ENCODE measurements at regions not wholly inside any gene's neighbourhood (a gene's known extent, or its start where the extent isn't known, plus 50 kb on each side); places are given as distances from the start of the nearest gene placed in this dataset.
A peak's percentile ranks its signal among the peaks of the same experiment; 100 is the strongest.

- Histone ChIP-seq H3K27me3 (ENCODE audit: insufficient read depth in 3 of 3, low read length in 2 of 3) (no peaks in the 10 kb centered on the region), H3K36me3 (ENCODE audit: insufficient read depth in 1 of 2, low read depth in 1 of 2) (no peaks in the 10 kb centered on the region), H3K4me3 (no peak overlapping the region), H3K27ac (no peak overlapping the region), H3K9me3 (no peaks in the 10 kb centered on the region), H3K4me1 (no peaks in the 10 kb centered on the region)
- DNase-seq = no peak
- intact Hi-C loops (cut with DNase I) = loop anchor here (2.0 to 5.0 kb wide), 3 partner anchors 137 to 422 kb away; no protein-coding TSS in a partner anchor
- ATAC-seq = no peak
- no peak for TF ChIP-seq CTCF (IDR thresholded peaks at IDR 0.05)
- 32 to 38% (median 35%) methylated on average over 8 of the region's 8 CpGs for WGBS, 3 donors
Observed at GRCh38 chr12:30850684-30851083, 75.9 kb upstream of the TSPAN11 start.

GRCh38 chr12:30847259-30847658 lies 79.3 kb upstream of the TSPAN11 start:
- Histone ChIP-seq H3K27me3 (ENCODE audit: insufficient read depth in 3 of 3, low read length in 2 of 3) (no peaks in the 10 kb centered on the region), H3K27ac (no peak overlapping the region), H3K36me3 (ENCODE audit: insufficient read depth in 1 of 2, low read depth in 1 of 2) (no peaks in the 10 kb centered on the region), H3K9me3 (no peaks in the 10 kb centered on the region), H3K4me1 (no peaks in the 10 kb centered on the region), H3K4me3 (no peak overlapping the region)
- ATAC-seq (peak in 1 of 4 donors; percentile 48), DNase-seq (no peak)
- intact Hi-C loops (cut with DNase I) = loop anchor here in 1 of 2 donors (2.0 kb wide), 1 partner anchor 390 kb away; no protein-coding TSS in a partner anchor
- peak; percentile 66 for TF ChIP-seq CTCF (IDR thresholded peaks at IDR 0.05)
- 30 to 37% (median 36%) methylated on average over 3 of the region's 3 CpGs for WGBS, 3 donors

- 85 to 87% (median 86%) methylated on average over 4 of the region's 4 CpGs for WGBS, 3 donors
- DNase-seq (no peak), ATAC-seq (no peak)
Observed at GRCh38 chr12:30846776-30847175, 79.8 kb upstream of the TSPAN11 start.

GRCh38 chr12:30845676-30846075 lies 80.9 kb upstream of the TSPAN11 start:
- ATAC-seq = no peak
- no peaks in the 10 kb centered on the region for H3K36me3 ChIP-seq (ENCODE audit: insufficient read depth in 1 of 2, low read depth in 1 of 2)
- H3K4me3 ChIP-seq = no peak overlapping the region
- H3K4me1 ChIP-seq = no peaks in the 10 kb centered on the region
- intact Hi-C loops (cut with DNase I) = loop anchor here in 1 of 2 donors (2.0 kb wide), 1 partner anchor 391 kb away; no protein-coding TSS in a partner anchor
- H3K27me3 ChIP-seq (ENCODE audit: insufficient read depth in 3 of 3, low read length in 2 of 3) = no peaks in the 10 kb centered on the region
- H3K9me3 ChIP-seq = no peaks in the 10 kb centered on the region
- DNase-seq = no peak
- no peak for TF ChIP-seq CTCF (IDR thresholded peaks at IDR 0.05)
- H3K27ac ChIP-seq = no peak overlapping the region
- 80 to 89% (median 86%) methylated on average over 5 of the region's 5 CpGs for WGBS, 3 donors

More at GRCh38 chr12:30846776-30847175, 79.8 kb upstream of the TSPAN11 start:
- H3K36me3 ChIP-seq (ENCODE audit: insufficient read depth in 1 of 2, low read depth in 1 of 2) = no peaks in the 10 kb centered on the region
- H3K27ac ChIP-seq = no peak overlapping the region
- H3K9me3 ChIP-seq = no peaks in the 10 kb centered on the region
- no peaks in the 10 kb centered on the region for H3K4me1 ChIP-seq
- no peak for TF ChIP-seq CTCF (IDR thresholded peaks at IDR 0.05)
- no peak overlapping the region for H3K4me3 ChIP-seq
- H3K27me3 ChIP-seq (ENCODE audit: insufficient read depth in 3 of 3, low read length in 2 of 3) = no peaks in the 10 kb centered on the region
- intact Hi-C loops (cut with DNase I) = loop anchor here in 1 of 2 donors (2.0 kb wide), 1 partner anchor 390 kb away; no protein-coding TSS in a partner anchor

- no peaks in the 10 kb centered on the region for H3K4me1 ChIP-seq
- intact Hi-C loops (cut with DNase I) = no loop called here
- 73 to 85% (median 78%) methylated on average over 3 of the region's 3 CpGs for WGBS, 3 donors
- H3K4me3 ChIP-seq = no peak overlapping the region
- ATAC-seq = no peak
- no peak for DNase-seq
- H3K9me3 ChIP-seq = no peaks in the 10 kb centered on the region
- H3K27ac ChIP-seq = no peak overlapping the region
- no peaks in the 10 kb centered on the region for H3K36me3 ChIP-seq (ENCODE audit: insufficient read depth in 1 of 2, low read depth in 1 of 2)
- no peaks in the 10 kb centered on the region for H3K27me3 ChIP-seq (ENCODE audit: insufficient read depth in 3 of 3, low read length in 2 of 3)
- no peak for TF ChIP-seq CTCF (IDR thresholded peaks at IDR 0.05)
Observed at GRCh38 chr12:30843211-30843610, 83.3 kb upstream of the TSPAN11 start.

Data from psoas muscle (tissue), 7 donors.